ENCODE measurements at regions not wholly inside any gene's neighbourhood (a gene's known extent, or its start where the extent isn't known, plus 50 kb on each side); places are given as distances from the start of the nearest gene placed in this dataset.

GRCh38 chr13:90760639-90761038, 586.8 kb upstream of the MIR17HG start:
- TF ChIP-seq POLR2A (IDR thresholded peaks at IDR 0.05; ENCODE audit: low read depth, low read length) = no peak
- TF ChIP-seq TAF1 (IDR thresholded peaks at IDR 0.05; ENCODE audit: borderline replicate concordance, low read depth, low read length) = no peak

Measured in GM12892 (cell line).